Stimulated activated CD4-positive, alpha-beta T cell treated with anti-CD3 and anti-CD28 coated beads, Interleukin-2, amount 100 ng/mL, for 24 hours (primary cell): ENCODE measurements at regions not wholly inside any gene's neighbourhood (a gene's known extent, or its start where the extent isn't known, plus 50 kb on each side); places are given as distances from the start of the nearest gene placed in this dataset.

Experiments used
- DNase-seq, 2 donors: peaks; one replicate each; pipeline ENCODE4 v3.0.0-alpha.2; 2020

DNA sequence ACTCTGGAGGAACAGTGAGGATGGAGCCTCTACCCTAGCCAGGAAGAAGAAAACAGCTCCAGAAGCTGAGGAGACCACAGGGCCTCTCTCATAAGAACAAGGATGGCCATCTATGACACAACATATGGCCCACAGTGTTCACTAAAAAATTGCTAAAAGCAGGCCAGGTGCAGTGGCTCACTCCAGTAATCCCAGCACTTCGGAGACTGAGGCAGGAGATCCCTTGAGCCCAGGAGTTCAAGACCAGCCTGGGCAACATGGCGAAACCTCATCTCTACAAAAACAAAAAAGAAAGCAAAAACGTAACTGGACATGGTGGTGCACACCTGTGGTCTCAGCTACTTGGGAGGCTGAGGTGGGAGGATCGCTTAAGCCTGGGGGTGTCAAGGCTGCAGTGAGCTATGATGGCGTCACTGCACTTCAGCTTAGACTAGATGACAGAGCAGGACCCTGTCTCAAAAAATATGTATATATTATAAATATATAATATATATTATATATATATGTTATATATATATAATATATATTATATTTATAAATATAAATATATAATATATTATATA lies 103.1 kb downstream of the TOMM20 start:
- DNase-seq: no peak

DNA sequence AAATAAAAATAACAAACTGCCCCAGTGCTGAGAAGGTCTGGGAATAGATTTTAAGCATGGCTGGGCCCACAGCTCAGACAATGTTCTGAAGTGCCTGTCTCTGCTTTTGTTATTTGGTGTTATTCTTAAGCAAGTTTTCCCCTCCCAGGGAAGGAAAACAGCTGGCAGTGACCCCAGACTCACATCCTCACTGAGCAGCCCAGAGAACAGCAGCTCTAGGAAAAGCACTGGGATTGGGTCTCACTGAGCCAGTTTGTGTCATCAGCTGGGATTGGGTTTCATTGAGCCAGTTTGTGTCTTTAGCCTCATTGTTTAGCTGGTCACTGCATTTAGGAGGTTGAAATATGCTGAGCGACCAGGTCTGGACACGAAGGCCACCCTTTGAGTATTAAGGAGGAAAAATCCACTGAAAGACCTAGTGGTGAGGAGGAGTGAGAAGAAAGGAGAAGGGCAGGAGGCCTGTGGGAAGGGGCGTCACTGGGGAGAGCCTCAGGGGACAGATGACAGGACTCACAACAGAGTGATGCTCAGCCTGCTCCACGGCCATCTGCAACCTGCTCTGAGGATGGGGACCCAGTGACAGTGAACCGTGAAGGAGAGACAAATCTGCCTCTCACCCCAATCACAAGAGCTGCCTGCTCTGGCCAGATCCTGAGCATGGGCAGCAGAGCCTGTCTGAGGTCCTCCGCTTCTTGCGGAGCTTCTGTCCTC lies 103.8 kb downstream of the TOMM20 start:
- DNase-seq: no peak

DNA sequence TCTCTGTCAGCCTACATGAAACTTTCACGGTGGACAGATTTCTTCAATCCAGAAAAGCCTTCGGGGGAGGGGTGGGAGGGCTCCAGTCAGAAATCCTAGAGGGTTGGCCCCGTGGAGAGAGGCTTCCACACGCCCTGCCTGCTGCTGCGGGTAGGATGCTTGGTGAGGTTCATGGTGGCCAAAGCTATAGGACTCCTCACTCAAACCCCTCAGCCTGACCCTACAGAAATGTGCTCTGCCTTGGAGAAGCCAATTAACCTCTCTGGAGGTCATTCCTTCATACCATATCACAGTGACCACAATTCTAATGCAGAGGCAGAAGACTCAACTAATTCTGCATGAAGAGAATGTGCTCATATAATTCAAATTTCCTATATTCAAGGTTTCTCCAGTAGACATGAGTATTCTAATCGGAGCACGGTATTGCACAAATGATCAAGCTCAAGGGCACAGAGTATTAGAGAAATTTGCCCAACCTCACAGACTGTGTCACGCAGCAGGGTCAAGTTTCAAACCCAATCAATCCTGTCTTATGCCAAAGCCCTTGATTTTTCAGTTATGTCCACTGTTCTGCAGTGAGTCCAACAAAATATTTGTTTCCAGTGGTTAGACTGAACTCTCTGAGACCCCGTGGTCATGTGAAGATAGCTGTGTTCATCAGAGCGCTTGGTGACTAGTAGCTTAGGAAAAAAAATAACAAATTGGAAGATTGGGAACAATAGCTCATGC lies 104.8 kb downstream of the TOMM20 start:
- no peak for DNase-seq

DNA sequence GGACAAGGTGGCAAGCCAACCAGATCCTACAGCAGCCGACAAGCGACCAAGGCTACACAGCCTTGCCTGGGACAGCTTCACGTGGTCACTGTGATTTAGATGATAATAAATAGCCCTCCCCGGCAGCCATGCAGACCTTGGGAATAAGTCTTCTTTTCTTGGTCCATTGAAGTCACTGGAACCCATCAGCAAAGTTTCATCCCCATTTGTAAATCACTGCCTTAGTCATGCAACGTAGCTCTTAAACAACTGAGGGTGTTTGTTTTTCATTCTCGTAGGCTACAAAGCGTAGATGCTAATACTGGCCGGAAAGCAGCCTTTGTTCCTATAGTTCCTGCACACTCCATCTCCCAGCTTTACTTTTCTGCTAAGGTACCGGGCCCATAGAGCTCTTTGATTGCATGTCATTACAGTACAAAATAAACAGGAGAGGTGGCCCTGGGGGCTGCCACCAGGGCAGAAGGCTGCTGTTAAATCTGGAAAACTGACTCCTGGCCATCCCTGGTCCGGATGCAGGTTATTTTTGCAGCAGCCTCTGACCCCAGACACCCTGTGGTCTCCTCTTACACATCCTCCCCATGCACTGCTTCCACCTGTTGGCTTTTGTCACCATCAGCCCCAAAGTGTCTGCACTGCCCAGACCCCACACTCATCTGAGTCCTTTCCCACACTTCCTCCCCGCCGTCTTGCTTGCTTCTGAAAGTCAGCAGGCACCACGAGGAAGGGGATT lies 105.5 kb downstream of the TOMM20 start:
- no peak for DNase-seq

DNA sequence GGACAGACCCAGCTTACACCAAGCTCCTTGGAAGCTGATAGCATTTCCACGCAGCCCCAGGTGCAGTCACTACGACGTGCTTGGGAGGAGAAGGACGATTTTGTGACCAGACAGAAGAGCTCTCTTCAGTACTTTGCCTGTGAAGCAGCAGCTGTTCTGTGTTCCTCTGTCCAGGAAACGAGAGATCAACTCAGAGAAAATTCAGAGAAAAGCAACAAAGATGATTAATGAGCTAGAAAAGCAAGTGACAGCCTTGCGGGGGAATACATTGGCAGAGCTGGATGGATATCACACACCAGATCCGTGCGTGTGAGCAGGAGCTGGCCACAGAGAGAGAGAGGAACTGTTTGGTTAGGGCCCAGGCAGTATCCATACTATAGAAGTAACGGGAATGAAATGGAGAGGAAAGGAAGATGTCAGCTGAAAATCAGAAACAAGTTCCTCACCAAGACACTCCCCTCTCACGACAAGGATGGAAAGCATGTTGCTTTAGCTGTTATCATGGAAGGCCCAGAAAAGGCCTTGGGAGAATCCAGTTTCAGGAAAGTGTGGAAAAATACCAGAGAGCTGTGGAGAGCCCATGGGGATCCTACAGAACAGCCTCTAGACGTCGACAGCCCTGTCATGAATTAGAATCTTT lies 106.2 kb downstream of the TOMM20 start:
- no peak for DNase-seq

DNA sequence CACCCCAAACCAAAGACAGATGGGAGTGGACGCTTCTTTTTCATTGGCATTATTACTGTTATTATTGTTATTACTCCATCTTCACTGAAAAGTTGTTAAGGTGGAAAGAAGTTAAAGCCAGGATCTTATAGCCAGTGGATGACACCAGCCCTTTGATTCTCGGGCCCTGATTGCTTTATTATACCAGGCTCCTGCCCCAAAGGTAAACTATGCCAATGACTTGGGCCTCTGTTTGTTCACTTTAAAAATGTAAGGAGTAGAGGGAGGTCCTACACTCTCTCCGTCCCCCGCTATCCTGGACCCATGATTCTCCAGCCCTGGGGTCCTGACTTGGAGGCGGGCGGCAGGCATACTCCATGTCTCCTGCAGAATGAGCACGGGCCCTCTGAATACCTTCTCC lies 106.8 kb downstream of the TOMM20 start:
- no peak for DNase-seq

DNA sequence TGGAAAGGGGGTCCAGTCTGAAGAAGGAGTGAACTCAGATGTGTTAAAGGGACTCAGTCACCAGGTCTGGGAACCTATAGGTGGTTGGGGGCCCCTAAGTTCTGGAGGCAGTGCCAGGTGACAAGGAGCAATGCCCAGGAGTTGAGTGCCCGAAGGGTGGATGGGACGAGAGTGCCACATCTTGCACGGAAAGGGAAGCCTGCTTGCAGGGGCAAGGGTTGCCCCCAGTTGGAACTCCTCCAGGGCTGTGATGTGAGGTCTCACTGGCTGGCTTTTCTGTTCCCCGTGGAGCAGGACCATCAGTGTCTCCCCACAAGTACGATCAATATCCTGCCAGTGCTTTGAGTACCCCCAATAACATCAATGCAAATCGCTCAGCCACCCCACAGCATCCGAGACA lies 107.3 kb downstream of the TOMM20 start:
- no peak for DNase-seq

DNA sequence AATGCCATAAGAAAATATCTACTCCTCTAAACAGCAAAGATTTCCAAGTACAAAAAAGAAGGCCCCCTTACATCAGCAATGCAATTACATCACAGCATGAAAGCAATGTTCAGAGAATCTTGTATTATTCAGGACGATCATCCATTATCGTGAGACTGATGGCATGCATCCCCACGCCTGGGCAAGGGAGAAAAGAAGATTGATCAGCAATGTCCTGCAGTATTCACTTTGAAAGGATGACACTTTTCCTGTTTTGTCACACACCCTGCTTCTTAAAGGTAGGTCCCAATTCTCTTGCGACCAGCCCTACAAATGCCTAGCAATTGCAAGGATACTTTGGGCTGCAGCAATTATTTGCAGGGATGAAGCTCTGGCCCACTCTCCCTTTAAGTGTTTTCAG lies 108.7 kb downstream of the TOMM20 start:
- no peak for DNase-seq

DNA sequence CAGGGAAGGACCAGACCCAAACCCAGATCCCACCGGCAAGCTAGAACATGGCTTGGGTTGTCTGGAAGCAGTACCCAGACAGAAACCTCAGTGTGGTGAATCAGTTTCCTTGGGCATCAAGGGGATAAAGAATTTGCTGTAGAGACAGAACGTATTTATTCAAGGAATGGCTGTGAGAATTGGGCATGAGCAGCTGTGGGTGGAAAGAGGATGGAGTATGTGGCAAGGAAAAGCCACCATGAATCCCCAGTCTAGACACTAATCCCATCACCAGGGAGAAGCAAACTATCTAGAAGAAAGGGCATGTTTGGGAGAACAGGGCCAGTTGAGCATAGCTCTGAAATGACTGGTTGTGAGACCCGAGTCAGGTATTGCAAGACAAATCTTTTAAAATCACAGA lies 109.2 kb downstream of the TOMM20 start:
- no peak for DNase-seq

DNA sequence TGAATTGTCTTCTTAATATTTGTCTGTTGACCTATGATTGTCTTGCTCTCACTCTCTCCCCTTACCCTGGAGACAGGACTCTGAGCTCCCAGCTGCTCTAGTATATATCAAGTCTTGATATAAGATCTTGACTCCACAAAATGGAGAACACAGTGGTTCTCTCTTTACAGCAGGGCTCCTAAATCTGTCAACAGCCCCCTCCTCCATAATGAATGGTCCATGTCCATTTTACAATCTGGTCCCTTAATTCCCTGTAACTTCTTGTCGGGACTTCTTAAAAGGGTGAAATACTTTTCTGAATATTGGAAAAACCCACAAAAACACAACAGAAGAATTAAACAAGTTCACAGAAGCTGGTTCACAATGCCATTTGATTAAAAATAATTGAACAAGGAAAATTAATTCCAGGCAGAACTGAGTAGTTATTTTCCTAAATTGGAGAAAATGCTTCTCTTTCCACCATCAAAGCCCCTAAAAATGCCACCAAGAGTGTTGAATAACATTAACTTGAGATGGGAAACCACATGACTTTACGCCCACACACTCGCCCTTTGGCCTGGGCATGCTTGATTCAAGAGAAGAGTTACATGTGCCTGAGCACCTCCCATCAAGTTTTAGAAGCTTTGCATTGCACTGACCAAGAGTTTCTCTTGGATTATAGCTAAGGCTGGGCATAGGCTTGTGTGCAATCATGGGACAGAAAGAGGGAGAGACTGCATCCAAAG lies 109.8 kb downstream of the TOMM20 start:
- peak; percentile 40 to 58 for DNase-seq

DNA sequence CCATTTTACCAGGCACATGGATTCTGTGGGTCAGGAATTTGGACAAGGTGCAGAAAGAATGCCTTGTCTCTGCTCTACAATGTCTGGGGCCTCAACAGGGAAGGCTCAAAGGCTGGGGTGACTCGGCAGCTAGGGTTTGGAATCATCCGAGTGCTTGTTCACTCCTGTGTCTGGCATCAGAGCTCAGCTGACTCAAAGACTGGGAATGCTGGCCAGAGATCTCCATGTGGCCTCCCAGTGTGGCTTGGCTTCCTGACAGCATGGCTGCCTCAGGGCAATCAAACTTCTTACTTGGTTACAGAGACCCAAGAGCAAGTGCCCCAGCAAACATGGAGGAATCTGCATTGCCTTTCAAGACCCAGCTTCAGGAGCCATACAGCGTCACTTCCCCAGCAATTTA lies 110.5 kb downstream of the TOMM20 start:
- DNase-seq: no peak

DNA sequence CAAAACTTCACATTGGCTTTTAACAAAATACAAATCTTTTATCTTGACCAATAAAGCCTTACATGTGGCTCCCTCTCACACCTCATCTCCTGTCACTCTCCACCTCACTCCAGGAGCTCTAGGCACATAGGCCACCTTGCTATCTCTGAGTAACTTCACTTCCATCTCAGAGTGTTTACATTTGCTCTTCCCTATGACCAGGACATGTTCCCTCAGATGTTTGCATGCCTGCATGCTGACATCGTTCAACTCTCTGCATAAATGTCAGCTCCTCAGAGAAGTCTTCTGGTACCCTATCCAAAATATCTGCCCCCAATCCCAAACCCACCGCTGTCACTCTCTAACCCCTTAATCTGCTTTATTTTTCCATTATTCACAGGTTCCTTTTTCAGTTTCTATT lies 110.9 kb downstream of the TOMM20 start:
- no peak for DNase-seq

DNA sequence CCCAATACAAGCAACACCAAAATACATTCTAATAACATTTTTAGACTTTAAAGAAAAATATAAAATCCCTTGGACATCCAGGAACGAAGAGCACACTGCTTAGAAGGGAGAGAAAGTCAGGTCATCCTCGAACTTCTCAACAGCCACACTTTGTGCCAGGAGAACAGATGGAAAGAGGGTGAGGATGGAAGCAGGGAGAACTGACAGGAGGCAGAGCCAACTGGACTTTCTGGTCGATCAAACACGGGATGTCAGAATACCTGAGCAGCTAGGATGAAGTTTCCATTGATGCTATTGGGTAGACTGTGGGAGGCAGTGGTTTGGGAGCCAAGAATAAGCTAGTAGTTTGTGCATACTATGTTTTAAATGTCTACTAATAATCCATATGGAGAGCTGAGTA lies 111.4 kb downstream of the TOMM20 start:
- no peak for DNase-seq

DNA sequence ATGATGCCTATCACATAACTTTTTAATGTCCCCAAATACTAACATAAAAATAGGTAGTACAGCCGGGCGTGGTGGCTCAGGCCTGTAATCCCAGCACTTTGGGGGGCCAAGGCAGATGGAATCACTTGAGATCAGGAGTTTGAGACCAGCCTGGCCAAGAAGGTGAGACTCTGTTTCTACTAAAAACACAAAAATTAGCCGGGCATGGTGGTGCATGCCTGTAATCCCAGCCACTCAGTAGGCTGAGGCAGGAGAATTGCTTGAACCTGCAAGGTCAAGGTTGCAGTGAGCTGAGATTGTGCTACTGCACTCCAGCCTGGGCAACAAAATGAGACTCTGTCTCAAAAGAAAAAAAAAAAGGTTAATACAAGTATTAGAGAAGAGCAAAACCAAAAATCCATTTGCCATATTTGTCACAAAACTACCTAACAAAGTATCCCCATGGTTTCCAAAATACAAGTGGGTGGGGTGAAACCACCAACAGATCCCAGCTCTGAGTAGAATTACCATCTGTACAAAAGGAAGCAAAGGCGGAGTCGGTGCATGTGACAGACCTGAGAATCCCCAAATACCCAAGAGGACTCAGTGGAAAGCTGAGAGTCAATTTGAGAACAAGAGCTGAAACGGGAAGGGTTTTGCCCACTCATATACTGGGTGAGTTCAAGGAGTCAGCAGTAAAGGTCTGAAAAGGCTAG lies 113.2 kb downstream of the TOMM20 start:
- DNase-seq: peak; percentile 58 to 62

DNA sequence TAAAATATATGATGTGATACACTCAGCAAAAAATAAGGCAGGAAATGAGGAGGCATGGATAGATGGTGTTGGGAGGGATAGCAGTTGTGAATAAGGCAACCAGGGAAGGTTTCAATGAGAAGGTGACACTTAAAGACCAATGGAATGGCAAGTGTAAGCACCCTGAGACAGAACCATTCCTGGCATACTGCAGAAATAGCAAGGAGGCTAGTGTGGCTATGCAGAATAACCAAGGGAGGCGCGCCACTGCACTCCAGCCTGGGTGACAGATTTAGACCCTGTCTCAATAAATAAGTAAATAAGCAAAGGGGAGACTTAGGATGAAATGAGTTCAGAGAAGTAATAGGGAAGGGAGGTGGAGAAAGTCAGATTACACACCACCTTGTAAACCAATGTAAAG lies 113.9 kb downstream of the TOMM20 start:
- DNase-seq: no peak

DNA sequence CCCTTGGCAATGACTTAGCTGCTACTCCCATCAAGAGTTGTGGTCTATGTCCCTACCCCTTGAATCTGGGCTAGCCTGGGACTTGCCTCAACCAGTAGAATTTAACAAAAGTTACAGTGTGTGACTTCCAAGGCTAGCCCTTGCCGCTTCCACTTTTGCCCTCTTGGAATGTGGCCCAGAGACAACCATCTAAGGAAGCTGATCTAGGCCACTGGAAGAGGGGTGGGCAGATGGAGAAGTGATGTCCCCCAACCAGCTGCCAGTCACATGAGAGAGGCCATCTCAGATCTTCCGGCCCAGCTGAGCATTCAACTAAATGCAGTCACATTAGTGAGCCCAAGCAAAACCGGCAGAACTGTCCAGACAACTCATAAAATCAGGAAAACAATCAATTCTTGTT lies 115.1 kb downstream of the TOMM20 start:
- no peak for DNase-seq

DNA sequence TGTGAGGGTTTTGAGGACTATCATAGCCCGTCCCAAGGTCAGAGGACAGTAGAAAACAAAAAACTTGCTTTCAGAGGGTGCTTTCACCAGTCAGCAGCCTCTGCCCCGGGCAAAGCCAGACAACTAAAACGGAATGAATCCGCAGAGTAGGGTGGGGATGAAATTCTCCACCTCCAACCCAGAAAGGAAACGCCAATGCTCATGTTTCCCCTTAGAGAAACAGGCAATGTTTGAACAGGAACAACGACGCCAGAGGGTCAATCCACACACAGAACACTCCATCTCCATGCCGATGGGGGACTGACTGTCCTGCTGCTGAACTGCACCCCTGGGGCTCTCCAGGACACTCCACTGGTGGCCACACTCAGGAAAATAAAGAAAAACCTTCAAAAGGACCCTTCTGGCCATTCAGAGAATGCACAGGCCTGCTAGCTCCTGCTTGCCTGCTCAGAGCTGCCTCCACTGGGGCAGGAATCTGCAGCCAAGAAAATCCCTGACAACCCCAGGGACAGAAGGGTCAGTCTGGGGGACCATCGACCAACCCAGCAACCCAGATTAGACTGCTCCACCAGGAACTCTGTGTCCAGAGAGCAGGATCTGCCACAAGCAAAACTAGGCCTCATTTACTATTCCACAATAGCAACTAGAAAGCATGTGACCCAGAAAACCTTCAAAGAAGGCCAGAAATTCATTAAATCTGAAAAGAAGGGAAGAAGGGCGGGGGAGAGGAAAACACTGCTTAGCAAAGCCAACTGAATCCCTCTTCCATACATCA lies 116.0 kb downstream of the TOMM20 start:
- DNase-seq: peak in 1 of 2 donors; percentile 22

DNA sequence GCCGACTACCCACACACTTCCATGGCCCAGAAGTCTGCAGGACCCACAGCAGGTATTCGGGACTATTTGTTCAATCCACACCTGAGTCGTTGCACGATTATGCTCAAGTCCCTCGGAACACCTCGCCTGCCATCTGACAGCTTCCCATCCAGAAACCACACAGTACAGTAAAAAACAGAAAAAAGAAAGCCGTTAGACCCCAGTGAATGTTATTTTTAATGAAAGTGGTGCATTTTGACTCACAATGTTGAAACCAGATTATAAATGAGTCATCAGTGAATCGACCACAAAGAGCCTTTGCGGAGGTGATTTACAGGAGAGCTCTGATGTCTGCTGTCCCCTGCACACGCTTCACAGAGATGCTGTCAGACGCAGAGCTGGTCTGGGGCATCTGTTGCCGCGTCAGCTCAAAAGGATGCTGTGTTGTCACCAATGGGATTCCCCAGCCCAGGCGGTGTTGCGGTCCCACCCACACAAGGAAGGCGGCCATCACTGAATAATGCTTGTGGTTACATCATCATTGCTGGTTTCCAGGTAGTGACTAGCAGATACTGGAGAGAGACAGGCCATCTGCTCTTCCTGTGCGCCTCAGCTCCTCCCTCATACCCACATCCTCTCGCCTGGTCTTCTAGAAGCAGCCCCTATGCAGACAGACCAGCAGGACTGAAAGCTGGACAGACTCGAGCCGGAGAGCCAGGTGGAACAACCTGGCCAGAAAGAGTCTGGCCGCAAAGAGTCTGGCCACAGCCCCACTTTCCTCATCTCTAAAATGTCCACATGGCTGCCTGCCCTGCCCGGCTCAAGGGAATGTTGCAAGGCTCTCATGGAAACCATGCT lies 116.8 kb downstream of the TOMM20 start:
- DNase-seq: peak; percentile 92 to 94

DNA sequence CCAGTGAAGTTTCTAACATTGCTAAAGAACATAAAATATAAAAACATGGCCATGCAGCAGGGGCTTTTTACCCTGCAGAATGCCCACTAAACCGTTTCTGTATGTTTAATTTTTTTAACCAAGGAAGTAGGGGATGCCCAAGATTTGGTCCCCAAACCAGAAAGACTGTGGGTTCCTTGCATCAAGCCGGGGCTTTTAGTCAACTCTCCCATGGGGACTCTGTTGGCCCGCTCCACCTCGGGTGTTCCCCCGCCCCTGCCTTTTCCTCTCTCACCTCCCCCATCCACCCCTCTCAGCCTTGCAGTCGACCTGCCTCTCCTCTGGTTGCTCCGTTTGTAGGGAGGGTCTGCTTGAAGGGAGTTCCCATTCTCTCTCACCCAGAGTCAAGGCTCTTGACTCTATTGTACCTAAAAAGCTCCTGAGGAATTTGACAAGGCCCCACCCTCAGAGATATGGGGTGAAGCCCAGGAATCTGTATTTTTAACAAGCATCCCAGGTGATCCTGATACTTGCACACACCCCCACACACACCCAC lies 117.5 kb downstream of the TOMM20 start:
- peak; percentile 73 to 74 for DNase-seq
